HFFc6 (cell line): ENCODE measurements at regions not wholly inside any gene's neighbourhood (a gene's known extent, or its start where the extent isn't known, plus 50 kb on each side); places are given as distances from the start of the nearest gene placed in this dataset.

ENCODE experiments used
- DNase-seq: peaks from one replicate; pipeline ENCODE4 v3.0.0-alpha.2; 2018
- H3K27ac Mint-ChIP-seq: 2 replicates; pipeline ENCODE4 v1.8.0; 2020; ENCODE audit warnings: mild to moderate bottlenecking, mixed read lengths
- H3K27me3 Mint-ChIP-seq: 2 replicates; pipeline ENCODE4 v1.8.0; 2021; ENCODE audit warnings: mild to moderate bottlenecking, moderate library complexity, mixed read lengths; ENCODE audit not compliant: insufficient read depth
- H3K36me3 Mint-ChIP-seq: 2 replicates; pipeline ENCODE4 v1.8.0; 2021; ENCODE audit warnings: low read depth, mixed read lengths
- H3K4me1 Mint-ChIP-seq: 2 replicates; pipeline ENCODE4 v1.8.0; 2020; ENCODE audit warnings: low read depth, mixed read lengths
- H3K4me3 Mint-ChIP-seq: 2 replicates; pipeline ENCODE4 v1.8.0; 2020; ENCODE audit warnings: mild to moderate bottlenecking, moderate library complexity, mixed read lengths
- H3K9me3 Mint-ChIP-seq: 2 replicates; pipeline ENCODE4 v1.8.0; 2020; ENCODE audit warnings: mild to moderate bottlenecking, mixed read lengths
- TF ChIP-seq, protein P1 (sequence below): fragments of 200-600 bp; sonication (generic); IDR thresholded peaks from 2 replicates; pipeline ENCODE4 v1.5.0; 2021; ENCODE audit warnings: antibody characterized with exemption, mild to moderate bottlenecking

DNA sequence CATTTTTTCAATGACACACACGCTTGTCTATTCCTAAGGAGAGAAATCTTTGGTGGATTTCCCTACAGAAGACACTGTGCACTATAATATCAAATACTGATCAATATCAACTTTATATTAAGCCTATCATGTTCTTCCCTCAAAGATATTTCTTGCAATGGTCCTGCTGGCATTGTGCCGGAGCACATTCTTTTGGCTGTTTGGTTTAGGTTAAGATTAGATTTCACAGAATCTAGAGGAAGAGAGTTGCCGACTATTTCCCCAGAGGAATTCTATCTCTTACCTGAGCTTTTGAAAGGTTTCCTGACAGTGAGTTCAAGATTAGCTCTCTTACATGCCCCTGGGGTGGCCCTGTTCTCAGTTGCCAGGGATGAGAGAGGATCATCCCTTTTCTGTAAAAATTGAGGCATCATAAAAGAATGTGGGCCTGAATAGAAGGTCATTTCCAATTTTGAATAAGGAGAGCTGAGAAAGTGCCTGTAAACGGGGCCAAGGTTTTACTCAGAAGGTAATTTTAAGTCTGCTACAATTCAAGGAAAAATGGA, 180.6 kb upstream of the ARHGAP20 start:
- no peak for DNase-seq
- no peak overlapping the region for H3K27ac Mint-ChIP-seq
- TF ChIP-seq, protein P1, sequence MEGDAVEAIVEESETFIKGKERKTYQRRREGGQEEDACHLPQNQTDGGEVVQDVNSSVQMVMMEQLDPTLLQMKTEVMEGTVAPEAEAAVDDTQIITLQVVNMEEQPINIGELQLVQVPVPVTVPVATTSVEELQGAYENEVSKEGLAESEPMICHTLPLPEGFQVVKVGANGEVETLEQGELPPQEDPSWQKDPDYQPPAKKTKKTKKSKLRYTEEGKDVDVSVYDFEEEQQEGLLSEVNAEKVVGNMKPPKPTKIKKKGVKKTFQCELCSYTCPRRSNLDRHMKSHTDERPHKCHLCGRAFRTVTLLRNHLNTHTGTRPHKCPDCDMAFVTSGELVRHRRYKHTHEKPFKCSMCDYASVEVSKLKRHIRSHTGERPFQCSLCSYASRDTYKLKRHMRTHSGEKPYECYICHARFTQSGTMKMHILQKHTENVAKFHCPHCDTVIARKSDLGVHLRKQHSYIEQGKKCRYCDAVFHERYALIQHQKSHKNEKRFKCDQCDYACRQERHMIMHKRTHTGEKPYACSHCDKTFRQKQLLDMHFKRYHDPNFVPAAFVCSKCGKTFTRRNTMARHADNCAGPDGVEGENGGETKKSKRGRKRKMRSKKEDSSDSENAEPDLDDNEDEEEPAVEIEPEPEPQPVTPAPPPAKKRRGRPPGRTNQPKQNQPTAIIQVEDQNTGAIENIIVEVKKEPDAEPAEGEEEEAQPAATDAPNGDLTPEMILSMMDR = no peak
- no peak overlapping the region for H3K4me3 Mint-ChIP-seq
- H3K4me1 Mint-ChIP-seq = peaks cover 48% of the 10 kb centered on the region
- no peaks in the 10 kb centered on the region for H3K9me3 Mint-ChIP-seq
- no peaks in the 10 kb centered on the region for H3K36me3 Mint-ChIP-seq
- peaks cover 8% of the 10 kb centered on the region for H3K27me3 Mint-ChIP-seq

- Mint-ChIP-seq H3K9me3 (no peaks in the 10 kb centered on the region), H3K27me3 (peaks cover 8% of the 10 kb centered on the region), H3K4me1 (peaks cover 34% of the 10 kb centered on the region), H3K27ac (no peak overlapping the region), H3K36me3 (no peaks in the 10 kb centered on the region), H3K4me3 (no peak overlapping the region)
- TF ChIP-seq, protein P1 = no peak
- DNase-seq = peak; percentile 37
Observed at GRCh38 chr11:110891411-110891810, 179.2 kb upstream of the ARHGAP20 start.

GRCh38 chr11:110890995-110891394, 178.8 kb upstream of the ARHGAP20 start:
- Mint-ChIP-seq H3K27ac (no peak overlapping the region), H3K36me3 (no peaks in the 10 kb centered on the region), H3K4me3 (no peak overlapping the region), H3K4me1 (peaks cover 29% of the 10 kb centered on the region), H3K9me3 (no peaks in the 10 kb centered on the region), H3K27me3 (peaks cover 8% of the 10 kb centered on the region)
- TF ChIP-seq, protein P1 = no peak
- DNase-seq = no peak

DNA sequence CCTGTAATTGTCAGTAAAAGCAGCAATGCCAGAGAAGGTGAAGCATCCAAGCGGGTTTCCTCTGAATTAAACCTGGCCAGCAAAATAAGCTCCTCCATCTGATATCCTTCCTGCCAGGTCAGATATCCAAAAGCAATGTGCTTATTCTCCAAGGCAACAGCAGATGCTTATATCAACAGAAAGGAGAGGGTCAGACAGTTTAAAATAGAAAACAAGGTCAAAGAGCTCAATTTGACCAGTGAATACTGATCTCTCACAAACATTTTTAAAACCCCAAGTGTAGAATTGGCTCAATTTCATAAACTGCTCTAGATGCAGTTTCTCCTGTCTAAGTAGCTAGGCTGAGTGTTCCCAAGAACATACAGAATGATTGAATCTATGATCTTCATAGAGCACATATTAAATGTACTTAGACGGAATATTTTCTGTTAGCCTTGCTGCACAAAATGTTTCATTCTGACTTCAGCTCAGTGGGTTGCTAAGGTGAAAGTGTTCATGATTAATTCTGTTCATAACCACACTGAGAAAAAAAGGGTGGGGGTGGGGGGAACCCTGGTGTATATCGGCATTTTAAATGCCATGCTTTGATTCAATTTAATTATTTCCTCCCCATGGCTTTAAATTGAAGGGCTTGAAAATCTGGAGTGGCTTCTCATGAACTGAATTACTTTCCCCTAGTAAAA, 174.2 kb upstream of the ARHGAP20 start:
- peaks cover 5% of the 10 kb centered on the region for H3K4me1 Mint-ChIP-seq
- no peak overlapping the region for H3K4me3 Mint-ChIP-seq
- H3K27ac Mint-ChIP-seq = no peak overlapping the region
- TF ChIP-seq, protein P1 = no peak
- H3K27me3 Mint-ChIP-seq = peaks cover 9% of the 10 kb centered on the region
- no peaks in the 10 kb centered on the region for H3K9me3 Mint-ChIP-seq
- DNase-seq = no peak
- no peaks in the 10 kb centered on the region for H3K36me3 Mint-ChIP-seq

DNA sequence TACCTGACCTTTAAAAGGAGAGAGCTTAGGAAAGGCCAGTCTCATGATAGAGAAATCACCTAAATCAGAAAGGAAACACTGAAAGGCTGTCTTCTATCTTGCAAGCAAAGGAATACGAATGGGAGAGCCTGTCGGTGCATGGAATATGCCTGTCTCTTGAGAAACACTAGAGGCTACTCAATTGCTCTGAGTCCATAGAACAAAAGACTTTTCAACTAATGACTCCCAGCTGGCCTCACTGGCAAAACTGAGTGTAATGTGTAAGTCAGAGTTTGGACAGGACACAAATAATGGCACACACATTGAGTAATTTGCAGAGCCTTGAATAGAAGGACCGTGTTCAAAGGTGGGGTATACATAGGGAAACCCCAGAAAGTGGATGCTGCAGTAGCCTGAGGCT, 171.0 kb upstream of the ARHGAP20 start:
- H3K4me3 Mint-ChIP-seq = no peak overlapping the region
- no peaks in the 10 kb centered on the region for H3K36me3 Mint-ChIP-seq
- H3K4me1 Mint-ChIP-seq = no peaks in the 10 kb centered on the region
- DNase-seq = no peak
- no peak overlapping the region for H3K27ac Mint-ChIP-seq
- TF ChIP-seq, protein P1 = no peak
- no peaks in the 10 kb centered on the region for H3K9me3 Mint-ChIP-seq
- H3K27me3 Mint-ChIP-seq = peaks cover 5% of the 10 kb centered on the region
